ENCODE measurements at regions not wholly inside any gene's neighbourhood (a gene's known extent, or its start where the extent isn't known, plus 50 kb on each side); places are given as distances from the start of the nearest gene placed in this dataset.
A peak's percentile ranks its signal among the peaks of the same experiment; 100 is the strongest.
"Not testable (repeated sequence)": the region's sequence is repeated elsewhere in the genome, so short reads cannot be mapped to it uniquely, and the experiment has no call there.

GRCh38 chr6:10141746-10142443 is 273.0 kb downstream of the TFAP2A start:
- Histone ChIP-seq H3K36me3 (ENCODE audit: control insufficient read depth, insufficient read depth, low read length, severe bottlenecking) (no peaks in the 10 kb centered on the region), H3K9me3 (ENCODE audit: control insufficient read depth, low read length) (no peaks in the 10 kb centered on the region), H3K4me1 (ENCODE audit: control insufficient read depth, insufficient read depth, low read length) (no peaks in the 10 kb centered on the region), H3K27me3 (replicated peaks; ENCODE audit: control insufficient read depth, insufficient read depth, low read length) (no peaks in the 10 kb centered on the region), H3K4me3 (ENCODE audit: low read length) (no peak overlapping the region), H3K9ac (ENCODE audit: low read length) (no peak overlapping the region)
- DNase-seq (ENCODE audit: low read depth): peak; percentile 78

GRCh38 chr6:10140824-10141223 is 274.1 kb downstream of the TFAP2A start:
- no peaks in the 10 kb centered on the region for H3K4me1 ChIP-seq (ENCODE audit: control insufficient read depth, insufficient read depth, low read length)
- peak; percentile 67 for DNase-seq (ENCODE audit: low read depth)
- no peaks in the 10 kb centered on the region for H3K27me3 ChIP-seq (replicated peaks; ENCODE audit: control insufficient read depth, insufficient read depth, low read length)
- H3K9ac ChIP-seq (ENCODE audit: low read length): no peak overlapping the region
- H3K4me3 ChIP-seq (ENCODE audit: low read length): no peak overlapping the region
- H3K36me3 ChIP-seq (ENCODE audit: control insufficient read depth, insufficient read depth, low read length, severe bottlenecking): no peaks in the 10 kb centered on the region
- no peaks in the 10 kb centered on the region for H3K9me3 ChIP-seq (ENCODE audit: control insufficient read depth, low read length)

GRCh38 chr6:10140136-10140535 is 274.7 kb downstream of the TFAP2A start:
- Histone ChIP-seq H3K27me3 (replicated peaks; ENCODE audit: control insufficient read depth, insufficient read depth, low read length) (no peaks in the 10 kb centered on the region), H3K4me3 (ENCODE audit: low read length) (no peak overlapping the region), H3K4me1 (ENCODE audit: control insufficient read depth, insufficient read depth, low read length) (no peaks in the 10 kb centered on the region), H3K36me3 (ENCODE audit: control insufficient read depth, insufficient read depth, low read length, severe bottlenecking) (no peaks in the 10 kb centered on the region), H3K9ac (ENCODE audit: low read length) (no peak overlapping the region), H3K9me3 (ENCODE audit: control insufficient read depth, low read length) (no peaks in the 10 kb centered on the region)
- DNase-seq (ENCODE audit: low read depth): no peak

GRCh38 chr6:10138917-10139316 is 276.0 kb downstream of the TFAP2A start:
- Histone ChIP-seq H3K27me3 (replicated peaks; ENCODE audit: control insufficient read depth, insufficient read depth, low read length) (no peaks in the 10 kb centered on the region), H3K4me1 (ENCODE audit: control insufficient read depth, insufficient read depth, low read length) (no peaks in the 10 kb centered on the region), H3K36me3 (ENCODE audit: control insufficient read depth, insufficient read depth, low read length, severe bottlenecking) (no peaks in the 10 kb centered on the region), H3K9ac (ENCODE audit: low read length) (no peak overlapping the region), H3K4me3 (ENCODE audit: low read length) (no peak overlapping the region), H3K9me3 (ENCODE audit: control insufficient read depth, low read length) (no peaks in the 10 kb centered on the region)
- DNase-seq (ENCODE audit: low read depth): no peak

- Histone ChIP-seq H3K36me3 (ENCODE audit: control insufficient read depth, insufficient read depth, low read length, severe bottlenecking) (no peaks in the 10 kb centered on the region), H3K9me3 (ENCODE audit: control insufficient read depth, low read length) (no peaks in the 10 kb centered on the region), H3K4me3 (ENCODE audit: low read length) (no peak overlapping the region), H3K4me1 (ENCODE audit: control insufficient read depth, insufficient read depth, low read length) (no peaks in the 10 kb centered on the region), H3K9ac (ENCODE audit: low read length) (no peak overlapping the region), H3K27me3 (replicated peaks; ENCODE audit: control insufficient read depth, insufficient read depth, low read length) (no peaks in the 10 kb centered on the region)
- DNase-seq (ENCODE audit: low read depth): no peak
These were observed 278.2 kb downstream of the TFAP2A start for GRCh38 chr6:10136636-10137035.

- not testable (repeated sequence) for H3K36me3 ChIP-seq (ENCODE audit: control insufficient read depth, insufficient read depth, low read length, severe bottlenecking); H3K4me3 ChIP-seq (ENCODE audit: low read length); H3K4me1 ChIP-seq (ENCODE audit: control insufficient read depth, insufficient read depth, low read length); H3K27me3 ChIP-seq (replicated peaks; ENCODE audit: control insufficient read depth, insufficient read depth, low read length); H3K9ac ChIP-seq (ENCODE audit: low read length); DNase-seq (ENCODE audit: low read depth); H3K9me3 ChIP-seq (ENCODE audit: control insufficient read depth, low read length)
These were observed 280.7 kb downstream of the TFAP2A start for GRCh38 chr6:10134185-10134584.

GRCh38 chr6:10128721-10129120 is 286.2 kb downstream of the TFAP2A start:
- DNase-seq (ENCODE audit: low read depth): no peak
- H3K27me3 ChIP-seq (replicated peaks; ENCODE audit: control insufficient read depth, insufficient read depth, low read length): no peaks in the 10 kb centered on the region
- no peak overlapping the region for H3K9ac ChIP-seq (ENCODE audit: low read length)
- no peak overlapping the region for H3K4me3 ChIP-seq (ENCODE audit: low read length)
- no peaks in the 10 kb centered on the region for H3K4me1 ChIP-seq (ENCODE audit: control insufficient read depth, insufficient read depth, low read length)
- H3K36me3 ChIP-seq (ENCODE audit: control insufficient read depth, insufficient read depth, low read length, severe bottlenecking): no peaks in the 10 kb centered on the region
- peaks cover 2% of the 10 kb centered on the region for H3K9me3 ChIP-seq (ENCODE audit: control insufficient read depth, low read length)

- no peaks in the 10 kb centered on the region for H3K9me3 ChIP-seq (ENCODE audit: control insufficient read depth, low read length)
- no peaks in the 10 kb centered on the region for H3K36me3 ChIP-seq (ENCODE audit: control insufficient read depth, insufficient read depth, low read length, severe bottlenecking)
- H3K4me1 ChIP-seq (ENCODE audit: control insufficient read depth, insufficient read depth, low read length): no peaks in the 10 kb centered on the region
- no peak for DNase-seq (ENCODE audit: low read depth)
- H3K27me3 ChIP-seq (replicated peaks; ENCODE audit: control insufficient read depth, insufficient read depth, low read length): no peaks in the 10 kb centered on the region
- no peak overlapping the region for H3K4me3 ChIP-seq (ENCODE audit: low read length)
- no peak overlapping the region for H3K9ac ChIP-seq (ENCODE audit: low read length)
These were observed 292.7 kb downstream of the TFAP2A start for GRCh38 chr6:10122164-10122563.

GRCh38 chr6:10112871-10113549 is 301.9 kb downstream of the TFAP2A start:
- H3K36me3 ChIP-seq (ENCODE audit: control insufficient read depth, insufficient read depth, low read length, severe bottlenecking): no peaks in the 10 kb centered on the region
- no peak for DNase-seq (ENCODE audit: low read depth)

GRCh38 chr6:10111975-10112374 is 302.9 kb downstream of the TFAP2A start:
- no peaks in the 10 kb centered on the region for H3K27me3 ChIP-seq (replicated peaks; ENCODE audit: control insufficient read depth, insufficient read depth, low read length)

More at GRCh38 chr6:10112871-10113549, 301.9 kb downstream of the TFAP2A start:
- Histone ChIP-seq H3K4me1 (ENCODE audit: control insufficient read depth, insufficient read depth, low read length) (no peaks in the 10 kb centered on the region), H3K27me3 (replicated peaks; ENCODE audit: control insufficient read depth, insufficient read depth, low read length) (no peaks in the 10 kb centered on the region), H3K9ac (ENCODE audit: low read length) (no peak overlapping the region), H3K9me3 (ENCODE audit: control insufficient read depth, low read length) (no peaks in the 10 kb centered on the region), H3K4me3 (ENCODE audit: low read length) (no peak overlapping the region)

GRCh38 chr6:10101551-10102252 is 313.2 kb downstream of the TFAP2A start:
- Histone ChIP-seq H3K9me3 (ENCODE audit: control insufficient read depth, low read length) (no peaks in the 10 kb centered on the region), H3K4me3 (ENCODE audit: low read length) (no peak overlapping the region), H3K9ac (ENCODE audit: low read length) (no peak overlapping the region), H3K4me1 (ENCODE audit: control insufficient read depth, insufficient read depth, low read length) (peaks cover 6% of the 10 kb centered on the region), H3K27me3 (replicated peaks; ENCODE audit: control insufficient read depth, insufficient read depth, low read length) (no peaks in the 10 kb centered on the region), H3K36me3 (ENCODE audit: control insufficient read depth, insufficient read depth, low read length, severe bottlenecking) (no peaks in the 10 kb centered on the region)
- no peak for DNase-seq (ENCODE audit: low read depth)

More at GRCh38 chr6:10111975-10112374, 302.9 kb downstream of the TFAP2A start:
- no peaks in the 10 kb centered on the region for H3K4me1 ChIP-seq (ENCODE audit: control insufficient read depth, insufficient read depth, low read length)
- H3K36me3 ChIP-seq (ENCODE audit: control insufficient read depth, insufficient read depth, low read length, severe bottlenecking): no peaks in the 10 kb centered on the region
- no peak overlapping the region for H3K4me3 ChIP-seq (ENCODE audit: low read length)
- no peak overlapping the region for H3K9ac ChIP-seq (ENCODE audit: low read length)
- no peaks in the 10 kb centered on the region for H3K9me3 ChIP-seq (ENCODE audit: control insufficient read depth, low read length)
- DNase-seq (ENCODE audit: low read depth): no peak
